ENCODE measurements at regions not wholly inside any gene's neighbourhood (a gene's known extent, or its start where the extent isn't known, plus 50 kb on each side); places are given as distances from the start of the nearest gene placed in this dataset.

GRCh38 chr17:77332034-77332971 lies 191.5 kb downstream of the SEC14L1 start:
- no peak overlapping the region for H2AFZ ChIP-seq (ENCODE audit: low read length)
- peaks cover 35% of the 10 kb centered on the region for H3K4me1 ChIP-seq (ENCODE audit: insufficient read depth, low read length)
- peaks cover 9% of the 10 kb centered on the region; the same call in 1 of the 2 replicates for H4K20me1 ChIP-seq (ENCODE audit: low read length)
- CTCF ChIA-PET: interaction anchor here (1.2 kb wide), 2 partner anchors 96 to 97 kb away, joined by 3 to 6 read pairs; no protein-coding TSS in a partner anchor
- peak; percentile 3; the same call in 1 of the 2 replicates for ATAC-seq
- peak overlapping the region; percentile 71 for H3K4me2 ChIP-seq (ENCODE audit: low read length)
- H3K36me3 ChIP-seq (ENCODE audit: low read depth, low read length): peaks cover 13% of the 10 kb centered on the region
- H3K9me2 ChIP-seq (replicated peaks; ENCODE audit: low read length): no peaks in the 10 kb centered on the region
- H3K79me2 ChIP-seq (ENCODE audit: low read length): peaks cover 91% of the 10 kb centered on the region
- TSS peak; percentile 8 for BruUV-seq (replicated peaks)
- H3K27me3 ChIP-seq (ENCODE audit: low read length): no peaks in the 10 kb centered on the region
- peaks cover 17% of the 10 kb centered on the region for H3F3A ChIP-seq (ENCODE audit: low read length, unreplicated experiment)
- intact Hi-C loops (cut with micrococcal nuclease): loop anchor here (2.0 to 5.0 kb wide), 2 partner anchors 94 to 145 kb away; no protein-coding TSS in a partner anchor
- H3K4me3 ChIP-seq (ENCODE audit: low read length): peak overlapping the region; percentile 46
- no peaks in the 10 kb centered on the region for H3K9me3 ChIP-seq (ENCODE audit: low read length)
- peak overlapping the region; percentile 65 for H3K9ac ChIP-seq (ENCODE audit: low read length)
- H3K27ac ChIP-seq (ENCODE audit: low read length): peak overlapping the region; percentile 89
- TF ChIP-seq, protein P1, sequence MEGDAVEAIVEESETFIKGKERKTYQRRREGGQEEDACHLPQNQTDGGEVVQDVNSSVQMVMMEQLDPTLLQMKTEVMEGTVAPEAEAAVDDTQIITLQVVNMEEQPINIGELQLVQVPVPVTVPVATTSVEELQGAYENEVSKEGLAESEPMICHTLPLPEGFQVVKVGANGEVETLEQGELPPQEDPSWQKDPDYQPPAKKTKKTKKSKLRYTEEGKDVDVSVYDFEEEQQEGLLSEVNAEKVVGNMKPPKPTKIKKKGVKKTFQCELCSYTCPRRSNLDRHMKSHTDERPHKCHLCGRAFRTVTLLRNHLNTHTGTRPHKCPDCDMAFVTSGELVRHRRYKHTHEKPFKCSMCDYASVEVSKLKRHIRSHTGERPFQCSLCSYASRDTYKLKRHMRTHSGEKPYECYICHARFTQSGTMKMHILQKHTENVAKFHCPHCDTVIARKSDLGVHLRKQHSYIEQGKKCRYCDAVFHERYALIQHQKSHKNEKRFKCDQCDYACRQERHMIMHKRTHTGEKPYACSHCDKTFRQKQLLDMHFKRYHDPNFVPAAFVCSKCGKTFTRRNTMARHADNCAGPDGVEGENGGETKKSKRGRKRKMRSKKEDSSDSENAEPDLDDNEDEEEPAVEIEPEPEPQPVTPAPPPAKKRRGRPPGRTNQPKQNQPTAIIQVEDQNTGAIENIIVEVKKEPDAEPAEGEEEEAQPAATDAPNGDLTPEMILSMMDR (conservative IDR thresholded peaks at IDR 0.05; ENCODE audit: low read depth, low read length): no peak
- TF ChIP-seq EZH2phosphoT487 (IDR thresholded peaks at IDR 0.05; ENCODE audit: borderline replicate concordance, low read length) (no peak), EZH2 (IDR thresholded peaks at IDR 0.05; ENCODE audit: low read length, unreplicated experiment) (no peak)
- DNase-seq: peak; percentile 86
- POLR2A ChIA-PET (ENCODE audit: unreplicated experiment): no interaction called here

DNA sequence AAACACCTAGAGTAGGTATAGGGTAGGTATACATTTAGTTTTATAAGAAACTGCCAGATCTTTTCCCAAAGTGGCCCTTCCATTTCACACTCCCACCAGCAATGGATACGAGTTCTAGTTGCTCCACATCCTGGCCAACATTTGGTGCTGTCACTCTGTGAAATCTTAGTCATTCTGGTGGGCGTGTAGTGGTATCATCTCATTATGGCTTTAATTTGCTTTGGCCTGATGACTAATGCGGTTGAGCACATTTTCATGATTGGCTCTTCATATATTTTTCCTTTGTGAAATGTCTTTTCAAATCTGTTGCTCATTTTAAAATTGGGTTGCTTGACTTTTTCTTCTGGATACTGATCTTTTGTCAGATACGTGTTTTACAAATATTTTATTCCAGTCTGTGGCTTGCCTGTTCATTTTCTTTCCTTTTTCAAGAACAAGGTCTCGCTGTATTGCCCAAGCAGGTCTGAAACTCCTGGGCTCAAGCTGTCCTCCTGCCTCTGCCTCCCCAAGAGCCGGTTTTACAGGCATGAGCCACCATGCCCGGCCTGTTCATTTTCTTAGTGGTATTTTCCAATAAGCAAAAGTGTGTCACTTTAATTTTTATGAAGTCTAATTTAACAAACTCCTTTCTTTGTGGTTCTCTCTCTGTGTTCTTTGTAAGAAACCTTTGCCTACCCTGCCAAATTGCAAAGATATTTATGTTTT lies 192.4 kb downstream of the SEC14L1 start:
- Histone ChIP-seq H3K79me2 (ENCODE audit: low read length) (peaks cover 91% of the 10 kb centered on the region), H3K9me3 (ENCODE audit: low read length) (no peaks in the 10 kb centered on the region), H3K27ac (ENCODE audit: low read length) (peak overlapping the region; percentile 89), H3K4me2 (ENCODE audit: low read length) (peak overlapping the region; percentile 71), H3K9me2 (replicated peaks; ENCODE audit: low read length) (no peaks in the 10 kb centered on the region), H2AFZ (ENCODE audit: low read length) (peak overlapping the region; percentile 9; the same call in 1 of the 2 replicates), H3K9ac (ENCODE audit: low read length) (peak overlapping the region; percentile 65), H4K20me1 (ENCODE audit: low read length) (peaks cover 9% of the 10 kb centered on the region; the same call in 1 of the 2 replicates), H3F3A (ENCODE audit: low read length, unreplicated experiment) (peaks cover 17% of the 10 kb centered on the region), H3K27me3 (ENCODE audit: low read length) (no peaks in the 10 kb centered on the region), H3K36me3 (ENCODE audit: low read depth, low read length) (peaks cover 18% of the 10 kb centered on the region), H3K4me1 (ENCODE audit: insufficient read depth, low read length) (peaks cover 35% of the 10 kb centered on the region), H3K4me3 (ENCODE audit: low read length) (peak overlapping the region; percentile 46)
- TF ChIP-seq EZH2 (IDR thresholded peaks at IDR 0.05; ENCODE audit: low read length, unreplicated experiment) (no peak), EZH2phosphoT487 (IDR thresholded peaks at IDR 0.05; ENCODE audit: borderline replicate concordance, low read length) (no peak)
- TF ChIP-seq, protein P1 (conservative IDR thresholded peaks at IDR 0.05; ENCODE audit: low read depth, low read length): no peak
- DNase-seq (peak; percentile 93), ATAC-seq (peak; percentile 50)
- intact Hi-C loops (cut with micrococcal nuclease): loop anchor here (2.0 to 5.0 kb wide), 2 partner anchors 94 to 144 kb away; no protein-coding TSS in a partner anchor
- no TSS peak for BruUV-seq (replicated peaks)
- POLR2A ChIA-PET (ENCODE audit: unreplicated experiment): no interaction called here
- CTCF ChIA-PET: no interaction called here

Data from PC-3 (cell line).